Activated CD4-positive, alpha-beta T cell treated with anti-CD3 and anti-CD28 coated beads, Interleukin-2, amount 50 U/mL, for 4 hours (primary cell): ENCODE measurements at regions not wholly inside any gene's neighbourhood (a gene's known extent, or its start where the extent isn't known, plus 50 kb on each side); places are given as distances from the start of the nearest gene placed in this dataset.

Experiments used
- DNase-seq, 2 experiments: peaks; one replicate each; pipeline ENCODE4 v3.0.0-alpha.2; 2020

- DNase-seq = no peak
These were observed 665.5 kb downstream of the PTPRU start for GRCh38 chr1:29901624-29902325.

GRCh38 chr1:29900712-29901111 is 664.4 kb downstream of the PTPRU start:
- DNase-seq = no peak

GRCh38 chr1:29900104-29900679 is 663.9 kb downstream of the PTPRU start:
- no peak for DNase-seq

GRCh38 chr1:29896791-29897714 is 660.7 kb downstream of the PTPRU start:
- no peak for DNase-seq

GRCh38 chr1:29896300-29896699 is 660.0 kb downstream of the PTPRU start:
- no peak for DNase-seq

DNA sequence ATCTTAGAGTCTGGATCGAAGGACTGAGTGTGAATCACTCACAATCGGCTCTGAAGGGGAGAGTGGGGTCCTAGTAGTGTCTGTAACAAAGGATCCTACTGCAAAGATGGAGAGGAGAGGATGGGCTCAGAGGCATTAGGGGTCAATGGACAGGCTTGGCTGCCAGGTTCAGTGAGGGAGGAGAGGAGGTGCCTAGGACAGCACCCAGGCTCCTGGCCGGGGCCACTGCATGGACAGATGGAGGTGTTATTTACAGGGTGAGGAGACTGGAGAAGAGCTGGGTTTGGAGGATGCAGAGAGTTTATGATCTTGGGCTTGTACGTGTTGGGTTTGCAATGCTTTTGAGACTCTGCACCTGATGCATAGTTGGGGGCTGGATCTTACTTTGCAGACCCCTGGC is 658.9 kb downstream of the PTPRU start:
- no peak for DNase-seq

DNA sequence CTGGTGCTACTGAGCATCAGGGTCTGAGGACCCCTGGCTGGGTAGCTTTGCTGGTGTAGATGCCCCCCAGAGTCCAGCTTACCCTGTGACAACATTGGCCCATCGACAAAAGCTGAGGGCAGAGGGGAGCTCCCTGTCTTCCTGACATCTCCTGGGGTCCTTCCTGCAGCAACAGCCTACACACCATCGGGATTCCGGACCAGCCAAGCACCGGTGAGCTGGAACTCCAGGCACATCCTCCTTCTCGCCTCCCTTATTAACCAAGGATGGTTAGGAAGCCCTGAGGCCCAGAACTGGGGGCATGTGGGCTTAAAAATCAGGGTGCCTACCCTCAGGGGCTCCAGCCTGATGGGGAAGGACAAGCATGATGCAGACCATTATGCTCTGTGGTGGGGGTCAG is 658.0 kb downstream of the PTPRU start:
- no peak for DNase-seq

DNA sequence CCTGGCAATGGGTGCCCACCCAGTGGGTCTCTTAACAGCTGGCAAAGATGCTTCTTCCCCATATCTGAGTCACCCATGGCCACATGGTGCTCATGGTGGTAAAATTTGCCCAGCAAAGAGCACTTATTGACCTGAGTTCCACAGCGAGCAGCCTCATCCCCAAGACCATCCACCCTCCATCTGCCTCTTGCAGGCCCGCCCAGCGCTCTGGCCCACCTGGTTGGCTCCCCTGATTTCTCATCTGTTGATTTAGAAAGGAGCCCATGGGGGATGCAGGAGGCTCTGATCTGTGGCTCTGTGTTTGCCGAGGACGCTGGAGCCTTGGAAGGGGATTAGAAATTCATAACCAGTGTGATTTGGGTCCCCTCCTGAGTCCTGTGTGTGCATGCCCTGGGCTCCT is 657.5 kb downstream of the PTPRU start:
- no peak for DNase-seq

- DNase-seq = no peak
These were observed 656.9 kb downstream of the PTPRU start for GRCh38 chr1:29893046-29893723.

GRCh38 chr1:29892247-29892646 is 655.9 kb downstream of the PTPRU start:
- DNase-seq = no peak

DNA sequence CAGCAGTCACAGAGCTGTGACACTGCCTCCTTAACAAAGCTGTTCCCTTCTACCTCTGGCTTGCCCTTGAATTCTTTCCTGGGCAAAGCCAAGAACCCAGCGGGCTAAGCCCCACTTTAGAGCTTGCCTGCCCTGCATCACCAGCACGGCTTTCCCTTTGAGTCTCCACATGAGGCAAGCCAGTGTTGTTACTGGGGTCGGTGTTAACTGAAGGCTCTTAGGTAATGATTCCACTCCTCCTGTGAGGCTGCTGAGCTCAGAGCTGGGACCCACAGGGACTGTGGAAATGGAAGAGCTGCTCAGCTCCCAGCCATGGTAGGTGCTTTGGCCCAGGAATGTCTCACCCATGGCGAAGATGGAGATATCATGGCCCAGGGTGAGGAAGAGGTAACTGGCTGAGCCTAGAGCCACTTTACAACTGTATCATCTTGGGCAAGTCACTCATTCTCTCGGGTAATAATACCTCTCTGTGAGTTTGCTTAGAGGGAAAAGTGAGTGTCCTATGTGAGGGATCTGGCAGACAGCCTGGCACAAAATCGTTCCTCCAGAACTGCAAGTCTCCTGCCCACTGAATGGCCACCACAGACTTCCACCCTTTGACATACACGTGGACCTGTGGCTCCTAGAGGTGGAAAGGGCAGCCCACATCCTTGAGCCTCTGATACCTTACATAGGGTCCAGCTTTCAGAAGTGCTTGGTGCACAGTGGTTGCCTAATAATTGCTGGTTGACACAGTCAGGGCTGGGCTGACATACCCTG is 654.1 kb downstream of the PTPRU start:
- no peak for DNase-seq

GRCh38 chr1:29889776-29890175 is 653.5 kb downstream of the PTPRU start:
- DNase-seq = no peak

- no peak for DNase-seq
These were observed 648.4 kb downstream of the PTPRU start for GRCh38 chr1:29884740-29885139.

DNA sequence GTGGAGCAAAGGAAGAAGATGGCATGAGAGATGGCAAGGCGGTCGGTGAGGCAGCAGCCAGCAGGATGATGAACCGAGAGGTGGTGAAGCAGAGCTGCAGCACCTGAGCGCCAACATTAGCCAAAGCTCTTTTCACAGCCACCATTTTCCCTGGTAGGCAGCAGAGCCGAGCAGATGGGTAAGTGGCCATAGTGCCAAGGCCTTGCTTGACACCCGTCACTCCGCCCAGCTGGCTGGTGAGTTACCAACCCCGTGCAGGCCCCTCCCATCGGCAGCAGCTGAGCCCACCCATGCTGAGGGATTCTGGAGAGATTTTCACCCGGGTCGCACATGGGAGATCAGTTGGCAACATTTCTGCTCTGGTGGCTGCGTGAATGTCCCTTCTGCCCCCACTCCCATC is 647.7 kb downstream of the PTPRU start:
- no peak for DNase-seq

GRCh38 chr1:29883411-29883832 is 647.1 kb downstream of the PTPRU start:
- no peak for DNase-seq

DNA sequence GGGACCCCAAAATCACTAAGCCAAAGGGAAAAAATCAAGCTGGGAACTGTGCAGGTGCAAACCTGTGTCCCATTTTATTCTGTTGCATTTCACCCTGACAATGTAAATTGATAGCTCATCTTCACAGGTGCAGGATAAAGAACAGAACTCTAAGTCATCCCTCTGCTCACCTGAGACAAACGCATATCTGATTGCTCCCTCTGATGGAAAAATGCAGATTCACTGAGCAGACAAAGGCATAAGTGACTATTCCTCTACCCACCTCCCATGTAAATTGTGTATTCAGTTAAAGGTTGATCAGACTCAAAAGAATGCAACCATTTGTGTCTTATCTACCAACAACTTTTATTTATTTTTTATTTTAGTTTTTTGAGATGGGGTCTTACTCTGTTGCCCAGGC is 644.2 kb downstream of the PTPRU start:
- no peak for DNase-seq

- DNase-seq = no peak
These were observed 642.9 kb downstream of the PTPRU start for GRCh38 chr1:29879217-29879616.

GRCh38 chr1:29878501-29878900 is 642.2 kb downstream of the PTPRU start:
- DNase-seq = no peak

GRCh38 chr1:29876902-29877301 is 640.6 kb downstream of the PTPRU start:
- no peak for DNase-seq

GRCh38 chr1:29876441-29876840 is 640.1 kb downstream of the PTPRU start:
- no peak for DNase-seq

DNA sequence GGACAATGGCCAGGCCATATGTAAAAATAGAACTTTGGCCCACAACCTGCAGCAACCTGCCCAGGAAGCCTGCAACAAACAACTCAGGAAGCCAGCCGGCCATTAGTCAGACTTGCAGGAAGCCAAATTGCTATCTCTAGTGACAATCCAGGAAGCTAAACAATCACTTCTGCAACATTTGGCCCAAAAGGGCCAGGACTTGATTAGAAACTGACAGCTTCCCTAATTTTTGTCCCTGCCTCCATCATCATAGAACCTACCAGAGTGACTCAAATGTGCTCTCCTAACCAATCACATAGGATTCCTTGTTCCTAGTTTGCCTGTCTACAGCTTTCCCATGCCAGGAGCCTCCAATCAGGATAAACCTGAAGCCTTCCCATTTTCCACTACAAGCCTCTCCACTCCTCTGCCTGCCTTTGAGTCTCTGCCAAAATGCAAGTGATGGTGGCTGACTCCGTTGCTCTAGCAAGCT is 639.3 kb downstream of the PTPRU start:
- DNase-seq = no peak

GRCh38 chr1:29870621-29871020 is 634.3 kb downstream of the PTPRU start:
- no peak for DNase-seq
